RWPE2 (cell line): ENCODE measurements at regions not wholly inside any gene's neighbourhood (a gene's known extent, or its start where the extent isn't known, plus 50 kb on each side); places are given as distances from the start of the nearest gene placed in this dataset.

Experiments used
- ATAC-seq: fragments of 200-7000 bp; cut with Tn5 transposase; 3 replicates; pipeline ENCODE4 v1.9.1; 2021; ENCODE audit warnings: low read depth
- DNase-seq: peaks from one replicate; pipeline ENCODE4 v3.0.0-alpha.2; 2020; ENCODE audit warnings: low spot score
- H3K27ac ChIP-seq: fragments of 450-650 bp; 2 replicates; pipeline ENCODE4 v1.5.1; 2017; ENCODE audit warnings: mild to moderate bottlenecking; ENCODE audit not compliant: poor library complexity, severe bottlenecking
- H3K27me3 ChIP-seq: fragments of 250-450 bp; sonication (Bioruptor Pico); 2 replicates; pipeline ENCODE4 v1.5.1; 2021; ENCODE audit warnings: mild to moderate bottlenecking, moderate library complexity; ENCODE audit not compliant: insufficient read depth, poor library complexity, severe bottlenecking
- H3K36me3 ChIP-seq: fragments of 250-450 bp; sonication (Bioruptor Pico); 2 replicates; pipeline ENCODE4 v1.5.1; 2020; ENCODE audit warnings: low read depth, mild to moderate bottlenecking, moderate library complexity
- H3K4me1 ChIP-seq: fragments of 250-450 bp; sonication (Bioruptor Pico); 2 replicates; pipeline ENCODE4 v1.5.1; 2021; ENCODE audit warnings: mild to moderate bottlenecking, moderate library complexity; ENCODE audit not compliant: insufficient read depth, poor library complexity, severe bottlenecking
- H3K4me3 ChIP-seq: fragments of 250-450 bp; sonication (Bioruptor Pico); 2 replicates; pipeline ENCODE4 v1.5.1; 2021; ENCODE audit warnings: mild to moderate bottlenecking, moderate library complexity; ENCODE audit not compliant: severe bottlenecking
- H3K9me3 ChIP-seq: fragments of 250-450 bp; sonication (Bioruptor Pico); 2 replicates; pipeline ENCODE4 v1.5.1; 2021; ENCODE audit warnings: mild to moderate bottlenecking, moderate library complexity; ENCODE audit not compliant: severe bottlenecking
- CTCF ChIP-seq: fragments of 450-650 bp; IDR thresholded peaks from one replicate; pipeline ENCODE4 v1.5.1; 2017; ENCODE audit warnings: mild to moderate bottlenecking, moderate library complexity; ENCODE audit not compliant: poor library complexity, severe bottlenecking

GRCh38 chr1:5515501-5515900, 476.7 kb downstream of the NPHP4 start:
- no peak for TF ChIP-seq CTCF
- H3K4me3 ChIP-seq = no peak overlapping the region
- H3K36me3 ChIP-seq = no peaks in the 10 kb centered on the region
- DNase-seq (no peak), ATAC-seq (no peak)
- H3K9me3 ChIP-seq = no peaks in the 10 kb centered on the region
- no peak overlapping the region for H3K27ac ChIP-seq
- H3K4me1 ChIP-seq = no peaks in the 10 kb centered on the region
- no peaks in the 10 kb centered on the region for H3K27me3 ChIP-seq

GRCh38 chr1:5514527-5515183, 477.6 kb downstream of the NPHP4 start:
- no peaks in the 10 kb centered on the region for H3K4me1 ChIP-seq
- no peaks in the 10 kb centered on the region for H3K36me3 ChIP-seq
- peak; percentile 73 for ATAC-seq
- no peak overlapping the region for H3K27ac ChIP-seq
- peak; percentile 98 for TF ChIP-seq CTCF
- no peaks in the 10 kb centered on the region for H3K9me3 ChIP-seq
- no peaks in the 10 kb centered on the region for H3K27me3 ChIP-seq
- no peak for DNase-seq
- no peak overlapping the region for H3K4me3 ChIP-seq

- Histone ChIP-seq H3K4me3 (no peak overlapping the region), H3K27ac (no peak overlapping the region), H3K4me1 (no peaks in the 10 kb centered on the region), H3K36me3 (no peaks in the 10 kb centered on the region), H3K9me3 (no peaks in the 10 kb centered on the region), H3K27me3 (no peaks in the 10 kb centered on the region)
- ATAC-seq = no peak
- no peak for TF ChIP-seq CTCF
- no peak for DNase-seq
Measured at GRCh38 chr1:5513846-5514526, 478.2 kb downstream of the NPHP4 start.

GRCh38 chr1:5513179-5513578, 479.0 kb downstream of the NPHP4 start:
- no peak for ATAC-seq
- H3K4me1 ChIP-seq = no peaks in the 10 kb centered on the region
- no peaks in the 10 kb centered on the region for H3K27me3 ChIP-seq
- no peak overlapping the region for H3K27ac ChIP-seq
- no peak overlapping the region for H3K4me3 ChIP-seq
- no peaks in the 10 kb centered on the region for H3K9me3 ChIP-seq
- no peaks in the 10 kb centered on the region for H3K36me3 ChIP-seq
- no peak for TF ChIP-seq CTCF
- DNase-seq = no peak

- ATAC-seq (no peak), DNase-seq (no peak)
- Histone ChIP-seq H3K4me1 (no peaks in the 10 kb centered on the region), H3K9me3 (no peaks in the 10 kb centered on the region), H3K36me3 (no peaks in the 10 kb centered on the region), H3K27ac (no peak overlapping the region), H3K4me3 (no peak overlapping the region), H3K27me3 (no peaks in the 10 kb centered on the region)
- TF ChIP-seq CTCF = no peak
Measured at GRCh38 chr1:5511381-5512097, 480.7 kb downstream of the NPHP4 start.
